ENCODE measurements at regions not wholly inside any gene's neighbourhood (a gene's known extent, or its start where the extent isn't known, plus 50 kb on each side); places are given as distances from the start of the nearest gene placed in this dataset.

GRCh38 chr2:41475959-41476358 lies 571.9 kb upstream of the PKDCC start:
- H3K27ac ChIP-seq = no peak overlapping the region
- TF ChIP-seq CTCF (conservative IDR thresholded peaks at IDR 0.05) = no peak

GRCh38 chr2:41482659-41483058 lies 565.2 kb upstream of the PKDCC start:
- TF ChIP-seq CTCF (conservative IDR thresholded peaks at IDR 0.05) = no peak
- peak overlapping the region; percentile 62 for H3K27ac ChIP-seq

- H3K27ac ChIP-seq = peak overlapping the region; percentile 62
- no peak for TF ChIP-seq CTCF (conservative IDR thresholded peaks at IDR 0.05)
Measured at GRCh38 chr2:41483226-41483625, 564.6 kb upstream of the PKDCC start.

GRCh38 chr2:41483982-41484857 lies 563.6 kb upstream of the PKDCC start:
- H3K27ac ChIP-seq = peak overlapping the region; percentile 62; the same call in 1 of the 2 replicates
- TF ChIP-seq CTCF (conservative IDR thresholded peaks at IDR 0.05) = no peak

GRCh38 chr2:41484858-41485234 lies 563.0 kb upstream of the PKDCC start:
- no peak for TF ChIP-seq CTCF (conservative IDR thresholded peaks at IDR 0.05)

GRCh38 chr2:41486948-41487347 lies 560.9 kb upstream of the PKDCC start:
- no peak for TF ChIP-seq CTCF (conservative IDR thresholded peaks at IDR 0.05)
- H3K27ac ChIP-seq = no peak overlapping the region

More at GRCh38 chr2:41484858-41485234, 563.0 kb upstream of the PKDCC start:
- no peak overlapping the region for H3K27ac ChIP-seq

- no peak for TF ChIP-seq CTCF (conservative IDR thresholded peaks at IDR 0.05)
- no peak overlapping the region for H3K27ac ChIP-seq
Measured at GRCh38 chr2:41488888-41489287, 558.9 kb upstream of the PKDCC start.

Measured in VCaP (cell line).